CD4-positive, alpha-beta T cell treated with Interferon alpha-2 for 1 hour (primary cell): ENCODE measurements at regions not wholly inside any gene's neighbourhood (a gene's known extent, or its start where the extent isn't known, plus 50 kb on each side); places are given as distances from the start of the nearest gene placed in this dataset.
A peak's percentile ranks its signal among the peaks of the same experiment; 100 is the strongest.

ENCODE experiments used
- DNase-seq, 2 donors: peaks; one replicate each; pipeline ENCODE4 v3.0.0-alpha.2; 2020 to 2022

GRCh38 chr16:86061721-86062120, 162.8 kb downstream of the IRF8 start:
- DNase-seq: no peak

GRCh38 chr16:86062271-86062965, 163.5 kb downstream of the IRF8 start:
- no peak for DNase-seq

GRCh38 chr16:86063760-86064405, 164.9 kb downstream of the IRF8 start:
- no peak for DNase-seq

GRCh38 chr16:86064431-86065250, 165.7 kb downstream of the IRF8 start:
- DNase-seq: no peak

- no peak for DNase-seq
Observed at GRCh38 chr16:86065711-86066110, 166.7 kb downstream of the IRF8 start.

- no peak for DNase-seq
Observed at GRCh38 chr16:86066811-86067210, 167.8 kb downstream of the IRF8 start.

GRCh38 chr16:86067516-86067915, 168.6 kb downstream of the IRF8 start:
- DNase-seq: no peak

GRCh38 chr16:86067936-86068335, 169.0 kb downstream of the IRF8 start:
- no peak for DNase-seq

GRCh38 chr16:86068722-86069121, 169.8 kb downstream of the IRF8 start:
- no peak for DNase-seq

GRCh38 chr16:86069736-86070298, 170.9 kb downstream of the IRF8 start:
- DNase-seq: no peak

- no peak for DNase-seq
Observed at GRCh38 chr16:86070484-86070883, 171.5 kb downstream of the IRF8 start.

GRCh38 chr16:86070971-86071370, 172.0 kb downstream of the IRF8 start:
- no peak for DNase-seq

- no peak for DNase-seq
Observed at GRCh38 chr16:86071611-86072240, 172.8 kb downstream of the IRF8 start.

- peak in 1 of 2 donors; percentile 20 for DNase-seq
Observed at GRCh38 chr16:86072328-86073102, 173.6 kb downstream of the IRF8 start.

- DNase-seq: no peak
Observed at GRCh38 chr16:86073103-86073625, 174.2 kb downstream of the IRF8 start.

- DNase-seq: no peak
Observed at GRCh38 chr16:86073763-86074493, 175.0 kb downstream of the IRF8 start.

GRCh38 chr16:86074651-86075487, 175.9 kb downstream of the IRF8 start:
- DNase-seq: no peak

GRCh38 chr16:86075488-86075785, 176.5 kb downstream of the IRF8 start:
- DNase-seq: no peak

- no peak for DNase-seq
Observed at GRCh38 chr16:86075839-86076440, 177.0 kb downstream of the IRF8 start.

GRCh38 chr16:86076606-86077005, 177.6 kb downstream of the IRF8 start:
- no peak for DNase-seq
